Endothelial cell (in vitro differentiated cells): ENCODE measurements at regions not wholly inside any gene's neighbourhood (a gene's known extent, or its start where the extent isn't known, plus 50 kb on each side); places are given as distances from the start of the nearest gene placed in this dataset.

ENCODE experiments used
- DNase-seq: peaks from one replicate; pipeline ENCODE4 v3.0.0; 2021; ENCODE audit warnings: low spot score
- H3K27ac Mint-ChIP-seq: one replicate; pipeline ENCODE4 v1.8.0; 2021; ENCODE audit warnings: mixed read lengths, inconsistent platforms; ENCODE audit not compliant: unreplicated experiment
- H3K27me3 Mint-ChIP-seq: one replicate; pipeline ENCODE4 v1.8.0; 2021; ENCODE audit warnings: mild to moderate bottlenecking, moderate library complexity, mixed read lengths, inconsistent platforms; ENCODE audit not compliant: unreplicated experiment
- H3K36me3 Mint-ChIP-seq: one replicate; pipeline ENCODE4 v1.8.0; 2021; ENCODE audit warnings: mild to moderate bottlenecking, low read depth, mixed read lengths, inconsistent platforms; ENCODE audit not compliant: unreplicated experiment
- H3K4me1 Mint-ChIP-seq: one replicate; pipeline ENCODE4 v1.8.0; 2021; ENCODE audit warnings: mild to moderate bottlenecking, mixed read lengths, inconsistent platforms; ENCODE audit not compliant: unreplicated experiment
- H3K4me3 Mint-ChIP-seq: one replicate; pipeline ENCODE4 v1.8.0; 2021; ENCODE audit warnings: mild to moderate bottlenecking, mixed read lengths, inconsistent platforms; ENCODE audit not compliant: unreplicated experiment
- H3K9me3 Mint-ChIP-seq: one replicate; pipeline ENCODE4 v1.8.0; 2021; ENCODE audit warnings: mixed read lengths, inconsistent platforms; ENCODE audit not compliant: unreplicated experiment
- CTCF ChIP-seq: fragments of 200-600 bp; sonication (generic); IDR thresholded peaks from one replicate; pipeline ENCODE4 v1.5.0; 2021; ENCODE audit warnings: antibody characterized with exemption; ENCODE audit not compliant: unreplicated experiment

- no peaks in the 10 kb centered on the region for H3K27me3 Mint-ChIP-seq
- TF ChIP-seq CTCF = peak; percentile 24
- DNase-seq = peak; percentile 21
- H3K9me3 Mint-ChIP-seq = no peaks in the 10 kb centered on the region
- no peak overlapping the region for H3K27ac Mint-ChIP-seq
- no peaks in the 10 kb centered on the region for H3K36me3 Mint-ChIP-seq
- no peak overlapping the region for H3K4me3 Mint-ChIP-seq
- H3K4me1 Mint-ChIP-seq = no peaks in the 10 kb centered on the region
Measured at GRCh38 chr20:6178537-6178936, 55.7 kb upstream of the FERMT1 start.

GRCh38 chr20:6173481-6173880 is 50.7 kb upstream of the FERMT1 start:
- Mint-ChIP-seq H3K4me1 (no peaks in the 10 kb centered on the region), H3K4me3 (no peak overlapping the region), H3K27ac (no peak overlapping the region), H3K36me3 (peaks cover 2% of the 10 kb centered on the region), H3K27me3 (no peaks in the 10 kb centered on the region), H3K9me3 (no peaks in the 10 kb centered on the region)
- no peak for DNase-seq
- TF ChIP-seq CTCF = no peak
